IMR-90 (cell line): ENCODE measurements at regions not wholly inside any gene's neighbourhood (a gene's known extent, or its start where the extent isn't known, plus 50 kb on each side); places are given as distances from the start of the nearest gene placed in this dataset.

Source experiments
- BHLHE40 ChIP-seq: fragments of 150-350 bp; IDR thresholded peaks from 2 replicates; pipeline ENCODE4 v1.6.1; 2016; ENCODE audit warnings: mild to moderate bottlenecking, low read depth, low read length
- CEBPB ChIP-seq: IDR thresholded peaks from 2 replicates; pipeline ENCODE4 v1.6.1; 2012; ENCODE audit warnings: low read depth, low read length, improper control_type of control experiment
- CHD1 ChIP-seq: IDR thresholded peaks from 2 replicates; pipeline ENCODE4 v1.6.1; 2012; ENCODE audit warnings: low read depth, low read length, improper control_type of control experiment
- FOS ChIP-seq: fragments of 150-350 bp; IDR thresholded peaks from 2 replicates; pipeline ENCODE4 v1.6.1; 2016; ENCODE audit warnings: low read depth, low read length
- MAFK ChIP-seq: IDR thresholded peaks from 2 replicates; pipeline ENCODE4 v1.6.1; 2012; ENCODE audit warnings: low read depth, low read length, improper control_type of control experiment
- MAZ ChIP-seq: IDR thresholded peaks from 2 replicates; pipeline ENCODE4 v1.6.1; 2012; ENCODE audit warnings: low read depth, mild to moderate bottlenecking, low read length, improper control_type of control experiment, moderate library complexity, borderline replicate concordance
- MXI1 ChIP-seq: IDR thresholded peaks from 2 replicates; pipeline ENCODE4 v1.6.1; 2012; ENCODE audit warnings: low read depth, mild to moderate bottlenecking, low read length, moderate library complexity, borderline replicate concordance
- NFE2L2 ChIP-seq: fragments of 150-350 bp; IDR thresholded peaks from 2 replicates; pipeline ENCODE4 v1.6.1; 2016; ENCODE audit warnings: low read depth, mild to moderate bottlenecking, low read length
- POLR2A ChIP-seq: IDR thresholded peaks from 2 replicates; pipeline ENCODE4 v1.6.1; 2012; ENCODE audit warnings: mild to moderate bottlenecking, low read depth, low read length
- RAD21 ChIP-seq: IDR thresholded peaks from 2 replicates; pipeline ENCODE4 v1.6.1; 2012; ENCODE audit warnings: low read length, improper control_type of control experiment
- SMC3 ChIP-seq: fragments of 150-350 bp; IDR thresholded peaks from 2 replicates; pipeline ENCODE4 v1.6.1; 2016; ENCODE audit warnings: low read depth, mild to moderate bottlenecking, antibody characterized with exemption, low read length, moderate library complexity
- TF ChIP-seq, protein P1 (sequence below): conservative IDR thresholded peaks from 2 replicates; pipeline ENCODE4 v1.5.1; 2012; ENCODE audit warnings: mild to moderate bottlenecking, low read depth, low read length, improper control_type of control experiment
- TF ChIP-seq, protein P2 (sequence below): fragments of 150-350 bp; IDR thresholded peaks from 2 replicates; pipeline ENCODE4 v1.6.1; 2017; ENCODE audit warnings: mild to moderate bottlenecking, antibody characterized with exemption, low read length, low read depth

DNA sequence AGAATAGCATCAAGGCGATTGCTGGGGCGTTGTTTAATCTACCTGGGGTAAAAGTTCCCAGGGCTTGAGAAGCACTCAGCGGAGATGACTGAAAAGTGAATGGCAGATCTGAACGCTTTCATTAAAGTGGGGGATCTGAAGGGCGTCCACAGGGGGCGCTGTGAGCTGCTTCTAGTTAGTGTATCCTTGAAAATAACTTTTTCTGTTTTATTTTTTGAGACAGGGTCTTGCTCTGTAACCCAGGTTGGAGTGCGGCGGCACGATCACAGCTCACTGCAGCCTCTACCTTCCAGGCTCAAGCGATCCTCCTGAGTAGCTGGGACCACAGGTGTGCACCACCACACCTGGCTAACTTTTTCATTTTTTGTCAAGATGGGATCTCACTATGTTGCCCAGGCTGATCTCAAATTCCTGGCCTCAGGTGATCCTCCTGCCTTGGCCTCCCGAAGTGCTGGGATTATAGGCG is 360.4 kb downstream of the SEC14L1 start:
- no peak for TF ChIP-seq MAZ
- TF ChIP-seq MAFK: no peak
- TF ChIP-seq, protein P1, sequence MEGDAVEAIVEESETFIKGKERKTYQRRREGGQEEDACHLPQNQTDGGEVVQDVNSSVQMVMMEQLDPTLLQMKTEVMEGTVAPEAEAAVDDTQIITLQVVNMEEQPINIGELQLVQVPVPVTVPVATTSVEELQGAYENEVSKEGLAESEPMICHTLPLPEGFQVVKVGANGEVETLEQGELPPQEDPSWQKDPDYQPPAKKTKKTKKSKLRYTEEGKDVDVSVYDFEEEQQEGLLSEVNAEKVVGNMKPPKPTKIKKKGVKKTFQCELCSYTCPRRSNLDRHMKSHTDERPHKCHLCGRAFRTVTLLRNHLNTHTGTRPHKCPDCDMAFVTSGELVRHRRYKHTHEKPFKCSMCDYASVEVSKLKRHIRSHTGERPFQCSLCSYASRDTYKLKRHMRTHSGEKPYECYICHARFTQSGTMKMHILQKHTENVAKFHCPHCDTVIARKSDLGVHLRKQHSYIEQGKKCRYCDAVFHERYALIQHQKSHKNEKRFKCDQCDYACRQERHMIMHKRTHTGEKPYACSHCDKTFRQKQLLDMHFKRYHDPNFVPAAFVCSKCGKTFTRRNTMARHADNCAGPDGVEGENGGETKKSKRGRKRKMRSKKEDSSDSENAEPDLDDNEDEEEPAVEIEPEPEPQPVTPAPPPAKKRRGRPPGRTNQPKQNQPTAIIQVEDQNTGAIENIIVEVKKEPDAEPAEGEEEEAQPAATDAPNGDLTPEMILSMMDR: peak; percentile 43
- no peak for TF ChIP-seq MXI1
- TF ChIP-seq CEBPB: no peak
- TF ChIP-seq RAD21: peak; percentile 36
- no peak for TF ChIP-seq SMC3
- no peak for TF ChIP-seq POLR2A
- TF ChIP-seq FOS: no peak
- no peak for TF ChIP-seq BHLHE40
- TF ChIP-seq, protein P2, sequence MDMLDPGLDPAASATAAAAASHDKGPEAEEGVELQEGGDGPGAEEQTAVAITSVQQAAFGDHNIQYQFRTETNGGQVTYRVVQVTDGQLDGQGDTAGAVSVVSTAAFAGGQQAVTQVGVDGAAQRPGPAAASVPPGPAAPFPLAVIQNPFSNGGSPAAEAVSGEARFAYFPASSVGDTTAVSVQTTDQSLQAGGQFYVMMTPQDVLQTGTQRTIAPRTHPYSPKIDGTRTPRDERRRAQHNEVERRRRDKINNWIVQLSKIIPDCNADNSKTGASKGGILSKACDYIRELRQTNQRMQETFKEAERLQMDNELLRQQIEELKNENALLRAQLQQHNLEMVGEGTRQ: no peak
- no peak for TF ChIP-seq NFE2L2
- no peak for TF ChIP-seq CHD1
